GM12874 (cell line): ENCODE measurements at regions not wholly inside any gene's neighbourhood (a gene's known extent, or its start where the extent isn't known, plus 50 kb on each side); places are given as distances from the start of the nearest gene placed in this dataset.

Experiments used
- TF ChIP-seq, protein P1 (sequence below): IDR thresholded peaks from 2 replicates; pipeline ENCODE4 v1.5.1; 2011; ENCODE audit warnings: low read depth, mild to moderate bottlenecking, control low read depth, low read length, moderate library complexity; ENCODE audit not compliant: insufficient read depth

DNA sequence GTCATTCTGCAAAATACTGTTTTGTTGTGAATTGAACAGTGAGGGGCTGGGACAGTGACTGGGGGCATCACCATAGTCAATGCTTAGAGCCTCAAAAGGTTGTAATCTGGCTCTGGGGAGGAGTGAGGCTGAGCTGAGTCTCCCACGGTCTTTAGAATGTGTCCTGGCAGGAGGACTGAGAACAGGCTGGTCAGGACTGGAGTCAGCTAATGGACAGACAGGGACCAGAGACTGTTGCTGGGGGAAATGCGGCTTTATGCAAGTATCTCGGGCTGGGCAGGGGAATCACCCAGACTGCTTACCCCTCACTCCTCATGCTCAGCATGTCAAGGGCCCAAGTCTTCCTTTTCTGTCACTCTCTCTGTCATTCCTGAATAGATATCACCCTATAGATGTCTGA is 346.5 kb downstream of the TYW1 start:
- TF ChIP-seq, protein P1, sequence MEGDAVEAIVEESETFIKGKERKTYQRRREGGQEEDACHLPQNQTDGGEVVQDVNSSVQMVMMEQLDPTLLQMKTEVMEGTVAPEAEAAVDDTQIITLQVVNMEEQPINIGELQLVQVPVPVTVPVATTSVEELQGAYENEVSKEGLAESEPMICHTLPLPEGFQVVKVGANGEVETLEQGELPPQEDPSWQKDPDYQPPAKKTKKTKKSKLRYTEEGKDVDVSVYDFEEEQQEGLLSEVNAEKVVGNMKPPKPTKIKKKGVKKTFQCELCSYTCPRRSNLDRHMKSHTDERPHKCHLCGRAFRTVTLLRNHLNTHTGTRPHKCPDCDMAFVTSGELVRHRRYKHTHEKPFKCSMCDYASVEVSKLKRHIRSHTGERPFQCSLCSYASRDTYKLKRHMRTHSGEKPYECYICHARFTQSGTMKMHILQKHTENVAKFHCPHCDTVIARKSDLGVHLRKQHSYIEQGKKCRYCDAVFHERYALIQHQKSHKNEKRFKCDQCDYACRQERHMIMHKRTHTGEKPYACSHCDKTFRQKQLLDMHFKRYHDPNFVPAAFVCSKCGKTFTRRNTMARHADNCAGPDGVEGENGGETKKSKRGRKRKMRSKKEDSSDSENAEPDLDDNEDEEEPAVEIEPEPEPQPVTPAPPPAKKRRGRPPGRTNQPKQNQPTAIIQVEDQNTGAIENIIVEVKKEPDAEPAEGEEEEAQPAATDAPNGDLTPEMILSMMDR = no peak

DNA sequence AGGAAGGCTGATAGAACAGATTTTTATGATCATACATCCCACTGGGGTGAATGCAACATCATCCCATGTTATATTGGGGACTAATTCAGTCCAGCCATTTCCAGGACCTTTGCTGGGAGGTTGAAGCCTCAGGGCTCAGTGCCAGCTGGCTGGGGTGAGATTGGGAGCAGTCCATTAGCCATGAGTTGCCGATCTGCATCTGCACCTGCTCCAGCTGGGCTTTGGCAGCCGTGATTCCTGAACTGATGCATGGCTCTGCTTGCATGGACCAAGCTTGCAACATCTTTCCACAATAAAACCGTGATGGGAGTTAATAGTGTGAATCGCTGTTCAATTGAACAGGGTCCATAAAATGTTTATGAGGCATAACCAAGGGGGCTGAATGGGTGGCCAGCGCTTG is 346.9 kb downstream of the TYW1 start:
- TF ChIP-seq, protein P1 = no peak

DNA sequence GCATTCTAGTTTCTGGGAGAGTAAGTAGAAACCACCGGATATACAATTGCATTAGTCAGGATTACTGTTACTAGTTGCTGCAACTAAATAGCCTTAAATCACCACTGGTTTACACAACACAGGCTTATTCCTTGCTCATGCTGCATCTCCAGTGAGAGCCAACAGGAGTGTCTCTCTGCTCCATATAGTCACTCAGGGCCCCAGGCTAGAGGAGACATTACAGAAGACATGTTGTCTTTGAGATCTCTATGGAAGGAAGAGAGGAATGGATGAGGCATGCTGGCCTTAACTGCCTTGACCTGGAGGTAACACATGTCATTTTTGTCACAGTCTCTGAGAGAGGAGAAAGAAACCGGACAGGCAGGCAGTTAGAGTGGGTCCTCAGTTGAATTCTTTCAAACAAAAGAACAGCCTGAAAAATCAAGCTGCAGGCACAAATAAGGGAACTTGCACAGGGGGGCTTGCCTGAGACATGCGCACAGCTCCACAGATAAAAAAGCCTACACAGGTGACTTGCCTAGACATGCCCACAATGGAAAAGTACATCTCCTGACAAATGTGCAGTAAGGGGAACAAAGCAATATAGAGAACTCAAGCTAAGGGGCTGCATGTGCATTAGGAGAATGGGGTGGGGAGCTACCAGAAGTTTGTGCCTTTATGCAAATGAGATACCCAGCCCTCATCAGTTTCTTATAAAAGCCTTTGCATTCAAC is 348.0 kb downstream of the TYW1 start:
- TF ChIP-seq, protein P1 = no peak

DNA sequence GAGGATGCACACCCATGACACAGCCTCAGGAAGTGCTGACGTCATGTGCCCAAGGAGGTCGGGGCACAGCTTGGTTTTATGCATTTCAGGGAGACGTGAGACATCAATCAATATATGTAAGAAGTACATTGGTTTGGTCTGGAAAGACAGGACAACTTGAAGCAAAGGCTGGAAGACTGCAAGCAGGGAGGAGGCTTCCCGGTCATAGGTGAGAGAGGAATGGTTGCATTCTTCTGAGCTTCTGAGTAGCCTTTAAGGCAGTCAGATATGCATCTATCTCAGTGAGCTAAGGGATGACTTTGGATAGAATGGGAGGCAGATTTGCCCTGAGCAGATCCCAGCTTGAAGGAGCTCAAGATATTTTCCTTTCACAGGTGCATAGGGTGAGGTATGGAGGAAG is 349.5 kb downstream of the TYW1 start:
- TF ChIP-seq, protein P1 = no peak

DNA sequence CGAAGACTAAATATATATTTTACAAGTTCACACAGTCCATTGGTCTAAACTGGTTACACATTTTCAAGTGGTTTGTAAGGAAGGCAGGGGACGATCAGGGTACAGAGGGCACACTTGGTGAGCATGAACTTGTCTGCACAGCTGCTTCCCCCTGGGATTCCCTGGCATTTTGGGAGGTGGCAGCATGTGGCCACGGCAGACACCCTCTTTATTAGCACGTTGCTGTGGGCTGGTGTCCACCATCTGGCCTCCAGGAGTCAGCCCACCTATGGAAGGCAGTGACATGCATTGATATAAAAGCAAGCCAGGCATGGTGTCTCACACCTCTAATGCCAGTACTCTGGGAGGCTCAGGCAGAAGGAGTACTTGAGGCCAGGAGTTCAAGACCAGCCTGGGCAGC is 350.2 kb downstream of the TYW1 start:
- TF ChIP-seq, protein P1 = no peak

DNA sequence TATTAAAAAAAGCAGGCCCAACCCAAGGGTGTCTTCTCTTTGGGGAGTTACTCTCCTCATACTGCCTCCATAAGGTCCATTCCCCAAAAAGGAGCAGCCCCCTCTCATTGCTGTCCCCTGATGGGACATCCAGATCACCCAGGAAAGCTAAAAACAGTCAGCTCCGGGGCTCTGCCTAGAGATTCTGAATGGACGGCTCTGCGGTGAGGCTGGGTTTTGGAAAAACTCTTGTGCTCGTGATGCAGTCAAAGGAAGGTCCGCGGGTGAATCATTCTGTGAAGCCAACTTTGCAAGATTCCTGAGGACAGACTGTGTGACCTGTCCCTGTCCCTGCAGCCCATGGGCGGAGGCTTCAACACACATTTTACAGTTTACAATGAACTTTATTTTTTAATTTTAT is 351.5 kb downstream of the TYW1 start:
- TF ChIP-seq, protein P1 = no peak

DNA sequence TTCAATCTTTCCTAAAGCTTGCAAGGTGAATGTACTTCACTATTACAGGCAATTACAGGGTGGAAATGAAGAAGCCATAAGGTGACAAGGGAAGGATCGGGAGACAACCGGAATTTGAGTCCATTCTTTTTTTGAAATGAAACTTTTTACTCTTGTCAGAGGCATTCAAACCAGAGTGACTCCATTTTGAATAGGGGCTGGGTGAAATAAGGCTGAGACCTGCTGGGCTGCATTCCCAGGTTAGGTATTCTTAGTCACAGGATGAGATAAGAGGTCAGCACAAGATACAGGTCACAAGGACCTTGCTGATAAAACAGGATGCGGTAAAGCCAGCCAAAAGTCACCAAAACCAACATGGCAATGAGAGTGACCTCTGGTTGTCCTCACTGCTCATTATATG is 363.3 kb downstream of the TYW1 start:
- TF ChIP-seq, protein P1 = no peak
